AG09309 (cell line): ENCODE measurements at regions not wholly inside any gene's neighbourhood (a gene's known extent, or its start where the extent isn't known, plus 50 kb on each side); places are given as distances from the start of the nearest gene placed in this dataset.

Experiments used
- DNase-seq: peaks from one replicate; pipeline ENCODE4 v3.0.0-alpha.2; 2010; ENCODE audit warnings: low read depth
- H3K4me3 ChIP-seq: 2 replicates; pipeline ENCODE4 v1.5.1; 2011; ENCODE audit warnings: mild to moderate bottlenecking, low read depth, low read length, moderate library complexity; ENCODE audit not compliant: control insufficient read depth
- TF ChIP-seq, protein P1 (sequence below): IDR thresholded peaks from 2 replicates; pipeline ENCODE4 v1.5.1; 2011; ENCODE audit warnings: mild to moderate bottlenecking, low read depth, low read length, inconsistent platforms; ENCODE audit not compliant: insufficient read depth, control insufficient read depth; ENCODE audit errors: missing control alignments

DNA sequence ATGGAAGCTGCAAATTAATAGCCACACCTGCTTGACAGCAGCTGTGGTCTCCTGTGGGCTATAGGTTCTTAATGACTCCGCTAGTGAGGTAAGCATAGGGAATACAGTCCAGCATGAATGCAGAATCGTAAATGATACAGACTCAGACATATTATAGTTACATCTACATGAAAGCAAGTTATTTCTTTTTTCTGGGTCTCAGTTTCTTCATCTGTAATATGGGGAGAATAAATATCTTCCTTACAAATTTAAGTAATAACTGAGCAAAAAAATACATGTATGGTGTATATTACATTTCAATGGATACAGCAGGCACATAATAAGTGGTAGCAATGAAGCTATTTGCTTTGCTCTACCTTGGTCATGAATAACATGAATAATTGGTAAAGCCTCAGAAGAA is 245.9 kb upstream of the RHOBTB1 start:
- TF ChIP-seq, protein P1, sequence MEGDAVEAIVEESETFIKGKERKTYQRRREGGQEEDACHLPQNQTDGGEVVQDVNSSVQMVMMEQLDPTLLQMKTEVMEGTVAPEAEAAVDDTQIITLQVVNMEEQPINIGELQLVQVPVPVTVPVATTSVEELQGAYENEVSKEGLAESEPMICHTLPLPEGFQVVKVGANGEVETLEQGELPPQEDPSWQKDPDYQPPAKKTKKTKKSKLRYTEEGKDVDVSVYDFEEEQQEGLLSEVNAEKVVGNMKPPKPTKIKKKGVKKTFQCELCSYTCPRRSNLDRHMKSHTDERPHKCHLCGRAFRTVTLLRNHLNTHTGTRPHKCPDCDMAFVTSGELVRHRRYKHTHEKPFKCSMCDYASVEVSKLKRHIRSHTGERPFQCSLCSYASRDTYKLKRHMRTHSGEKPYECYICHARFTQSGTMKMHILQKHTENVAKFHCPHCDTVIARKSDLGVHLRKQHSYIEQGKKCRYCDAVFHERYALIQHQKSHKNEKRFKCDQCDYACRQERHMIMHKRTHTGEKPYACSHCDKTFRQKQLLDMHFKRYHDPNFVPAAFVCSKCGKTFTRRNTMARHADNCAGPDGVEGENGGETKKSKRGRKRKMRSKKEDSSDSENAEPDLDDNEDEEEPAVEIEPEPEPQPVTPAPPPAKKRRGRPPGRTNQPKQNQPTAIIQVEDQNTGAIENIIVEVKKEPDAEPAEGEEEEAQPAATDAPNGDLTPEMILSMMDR = no peak
- H3K4me3 ChIP-seq = no peak overlapping the region
- DNase-seq = no peak

DNA sequence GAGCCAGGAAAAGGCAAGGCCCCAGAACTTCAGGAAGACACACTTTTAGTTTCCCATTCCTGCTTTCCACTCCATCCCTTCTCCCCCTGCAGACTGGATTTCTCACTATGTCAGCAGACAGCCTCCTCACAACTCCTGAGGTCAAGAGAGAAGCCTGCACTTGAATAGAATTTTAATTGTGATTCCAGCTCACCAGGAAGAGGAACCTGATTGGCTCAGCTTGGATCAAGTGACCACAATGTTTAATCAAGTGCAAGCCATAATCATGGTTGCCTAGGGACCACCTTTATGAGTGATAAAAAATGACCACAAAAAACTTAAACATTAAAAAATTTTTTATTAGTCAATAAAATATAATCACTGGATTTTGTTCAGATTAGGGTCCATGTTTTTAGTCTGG is 244.7 kb upstream of the RHOBTB1 start:
- no peak overlapping the region for H3K4me3 ChIP-seq
- DNase-seq = no peak
- TF ChIP-seq, protein P1 = no peak

DNA sequence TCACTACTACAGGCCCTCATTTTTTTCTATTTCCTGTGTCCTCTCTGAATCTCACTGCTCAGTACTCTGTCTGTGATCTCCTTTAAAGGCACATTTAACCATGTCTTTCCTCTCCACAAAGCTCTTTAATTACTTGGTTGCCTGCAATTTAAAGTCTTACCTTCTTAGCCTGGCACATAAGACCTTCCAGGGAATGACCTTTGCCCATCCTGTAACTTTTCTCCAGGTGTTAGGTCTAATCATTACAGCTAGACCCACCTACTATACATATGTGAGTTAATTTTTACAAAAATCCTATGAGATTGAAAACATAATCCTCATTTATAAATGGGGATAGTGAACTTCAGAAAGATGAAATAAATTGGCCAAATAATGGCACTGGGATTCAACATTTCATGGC is 244.1 kb upstream of the RHOBTB1 start:
- no peak for DNase-seq
- TF ChIP-seq, protein P1 = no peak
- no peak overlapping the region for H3K4me3 ChIP-seq

DNA sequence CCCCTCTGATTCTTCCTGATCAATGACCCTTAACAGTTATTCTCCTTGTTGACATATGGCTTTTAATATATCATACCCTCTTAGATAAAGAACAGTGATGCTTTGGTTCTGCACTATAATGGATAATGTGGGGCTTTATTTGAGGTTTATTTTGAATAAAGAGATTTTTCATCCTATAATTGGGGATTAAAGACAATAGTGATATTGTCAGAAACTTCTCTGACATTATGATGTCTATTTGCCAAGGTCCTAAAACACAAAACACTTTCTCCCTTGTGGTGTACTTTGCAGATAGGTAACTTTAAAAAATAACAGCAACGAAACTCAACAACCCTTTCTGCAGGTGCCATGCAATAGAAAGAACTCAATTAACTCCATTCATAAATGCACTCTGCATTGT is 243.6 kb upstream of the RHOBTB1 start:
- TF ChIP-seq, protein P1 = no peak
- no peak overlapping the region for H3K4me3 ChIP-seq
- no peak for DNase-seq

DNA sequence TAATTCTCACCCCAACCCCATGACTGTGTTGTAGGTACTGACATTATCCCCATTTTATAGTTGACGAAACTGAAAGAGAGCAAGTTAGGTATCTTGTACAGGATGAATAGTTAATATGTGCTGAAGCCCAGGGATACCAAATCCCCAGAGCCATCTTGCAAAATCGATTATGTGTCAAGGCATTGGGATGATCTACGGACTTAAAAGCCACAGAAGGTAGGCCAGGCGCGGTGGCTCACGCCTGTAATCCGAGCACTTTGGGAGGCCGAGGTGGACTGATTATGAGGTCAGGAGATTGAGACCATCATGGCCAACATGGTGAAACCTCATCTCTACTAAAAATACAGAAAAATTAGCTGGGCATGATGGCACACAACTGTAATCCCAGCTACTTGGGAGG is 242.4 kb upstream of the RHOBTB1 start:
- TF ChIP-seq, protein P1 = no peak
- DNase-seq = no peak

DNA sequence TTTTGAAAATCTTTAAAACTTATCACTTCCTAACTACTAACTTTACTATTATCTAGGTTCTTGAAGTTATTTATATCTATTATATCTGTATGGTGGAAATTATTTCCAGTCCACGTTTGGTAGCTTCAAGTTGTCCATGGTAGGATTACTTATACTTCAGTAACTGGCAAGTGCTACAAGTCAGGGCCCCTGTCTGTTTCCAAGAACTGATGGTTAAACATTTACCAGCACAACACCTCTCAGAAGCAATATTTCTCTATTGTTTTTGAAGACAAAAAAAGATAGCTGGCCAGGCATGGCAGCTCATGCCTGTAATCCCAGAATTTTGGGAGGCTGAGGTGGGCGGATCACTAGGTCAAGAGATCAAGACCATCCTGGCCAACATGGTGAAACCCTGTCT is 240.4 kb upstream of the RHOBTB1 start:
- H3K4me3 ChIP-seq = no peak overlapping the region
- DNase-seq = no peak
- TF ChIP-seq, protein P1 = no peak

More for the DNA sequence above, 242.4 kb upstream of the RHOBTB1 start:
- no peak overlapping the region for H3K4me3 ChIP-seq

DNA sequence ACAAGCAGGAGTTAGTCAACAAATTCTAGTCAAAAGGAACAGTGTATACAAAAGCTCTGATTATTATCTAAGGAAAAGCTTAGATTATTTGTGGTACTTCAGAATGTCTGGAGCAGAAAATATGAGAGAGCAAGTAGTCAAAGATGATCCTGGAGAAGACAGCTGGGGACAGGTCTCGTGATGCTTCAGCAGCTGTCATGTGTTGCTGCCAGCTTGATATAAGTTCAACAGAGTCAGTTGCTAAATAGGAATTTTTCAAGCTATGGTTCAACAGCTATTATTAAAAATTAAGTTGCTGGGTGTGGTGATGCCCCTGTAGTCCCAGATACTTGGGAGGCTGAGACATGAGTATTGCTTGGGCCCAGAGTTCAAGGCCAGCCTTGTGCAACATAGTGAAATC is 240.0 kb upstream of the RHOBTB1 start:
- no peak overlapping the region for H3K4me3 ChIP-seq
- DNase-seq = no peak
- TF ChIP-seq, protein P1 = no peak
